GM19099 (cell line): ENCODE measurements at regions not wholly inside any gene's neighbourhood (a gene's known extent, or its start where the extent isn't known, plus 50 kb on each side); places are given as distances from the start of the nearest gene placed in this dataset.

Source experiments
- POLR2A ChIP-seq: IDR thresholded peaks from 3 replicates; pipeline ENCODE4 v1.6.1; 2011; ENCODE audit warnings: low read depth; ENCODE audit not compliant: insufficient read length; ENCODE audit errors: extremely low read depth

- TF ChIP-seq POLR2A = no peak
Observed at GRCh38 chr10:107440741-107441140, 276.2 kb upstream of the SORCS1 start.

- TF ChIP-seq POLR2A = no peak
Observed at GRCh38 chr10:107437921-107438320, 273.4 kb upstream of the SORCS1 start.

- TF ChIP-seq POLR2A = no peak
Observed at GRCh38 chr10:107436568-107436967, 272.1 kb upstream of the SORCS1 start.

GRCh38 chr10:107434854-107435253, 270.3 kb upstream of the SORCS1 start:
- no peak for TF ChIP-seq POLR2A

- no peak for TF ChIP-seq POLR2A
Observed at GRCh38 chr10:107434201-107434600, 269.7 kb upstream of the SORCS1 start.

GRCh38 chr10:107433605-107434004, 269.1 kb upstream of the SORCS1 start:
- TF ChIP-seq POLR2A = no peak

GRCh38 chr10:107430446-107430845, 265.9 kb upstream of the SORCS1 start:
- no peak for TF ChIP-seq POLR2A

- TF ChIP-seq POLR2A = no peak
Observed at GRCh38 chr10:107427016-107427415, 262.5 kb upstream of the SORCS1 start.

GRCh38 chr10:107425931-107426553, 261.5 kb upstream of the SORCS1 start:
- TF ChIP-seq POLR2A = no peak

GRCh38 chr10:107424628-107425027, 260.1 kb upstream of the SORCS1 start:
- TF ChIP-seq POLR2A = no peak

GRCh38 chr10:107423903-107424302, 259.4 kb upstream of the SORCS1 start:
- no peak for TF ChIP-seq POLR2A

- TF ChIP-seq POLR2A = no peak
Observed at GRCh38 chr10:107422681-107423080, 258.2 kb upstream of the SORCS1 start.

GRCh38 chr10:107420196-107420595, 255.7 kb upstream of the SORCS1 start:
- no peak for TF ChIP-seq POLR2A

GRCh38 chr10:107418085-107418806, 253.7 kb upstream of the SORCS1 start:
- TF ChIP-seq POLR2A = no peak

GRCh38 chr10:107417446-107417845, 252.9 kb upstream of the SORCS1 start:
- no peak for TF ChIP-seq POLR2A

GRCh38 chr10:107415446-107415845, 250.9 kb upstream of the SORCS1 start:
- TF ChIP-seq POLR2A = no peak
